ENCODE measurements at regions not wholly inside any gene's neighbourhood (a gene's known extent, or its start where the extent isn't known, plus 50 kb on each side); places are given as distances from the start of the nearest gene placed in this dataset.

GRCh38 chr20:56975838-56976237 is 290.6 kb downstream of the BMP7 start:
- Histone ChIP-seq H3K27ac (no peak overlapping the region), H3K9me3 (no peaks in the 10 kb centered on the region), H3K4me3 (no peak overlapping the region), H3K4me1 (no peaks in the 10 kb centered on the region), H3K27me3 (no peaks in the 10 kb centered on the region), H3K36me3 (no peaks in the 10 kb centered on the region)
- TF ChIP-seq POLR2A (IDR thresholded peaks at IDR 0.05): no peak
- no peak for TF ChIP-seq CTCF (IDR thresholded peaks at IDR 0.05)
- intact Hi-C loops (cut with DNase I): loop anchor here (5.0 to 10.0 kb wide), 2 partner anchors 429 to 431 kb away; no protein-coding TSS in a partner anchor
- DNase-seq: no peak
- ATAC-seq: no peak
- whole genome bisulfite sequencing (ENCODE audit: insufficient coverage, low coverage, low lambda C conversion rate, missing lambda C conversion rate): 64% methylated on average over 2 of the region's 2 CpGs

- intact Hi-C loops (cut with DNase I): loop anchor here (5.0 to 10.0 kb wide), 2 partner anchors 429 to 432 kb away; no protein-coding TSS in a partner anchor
- DNase-seq: no peak
- Histone ChIP-seq H3K4me1 (no peaks in the 10 kb centered on the region), H3K27ac (no peak overlapping the region), H3K36me3 (no peaks in the 10 kb centered on the region), H3K27me3 (no peaks in the 10 kb centered on the region), H3K4me3 (no peak overlapping the region), H3K9me3 (no peaks in the 10 kb centered on the region)
- no peak for ATAC-seq
- TF ChIP-seq CTCF (IDR thresholded peaks at IDR 0.05) (no peak), POLR2A (IDR thresholded peaks at IDR 0.05) (no peak)
- WGBS (ENCODE audit: insufficient coverage, low coverage, low lambda C conversion rate, missing lambda C conversion rate): 50% methylated on average over 6 of the region's 10 CpGs
Measured at GRCh38 chr20:56976336-56976735, 290.1 kb downstream of the BMP7 start.

GRCh38 chr20:56978475-56978874 is 288.0 kb downstream of the BMP7 start:
- Histone ChIP-seq H3K4me1 (no peaks in the 10 kb centered on the region), H3K9me3 (no peaks in the 10 kb centered on the region), H3K27ac (no peak overlapping the region), H3K27me3 (no peaks in the 10 kb centered on the region), H3K36me3 (no peaks in the 10 kb centered on the region), H3K4me3 (no peak overlapping the region)
- ATAC-seq (no peak), DNase-seq (no peak)
- intact Hi-C loops (cut with DNase I): loop anchor here (5.0 to 10.0 kb wide), 2 partner anchors 431 to 434 kb away; no protein-coding TSS in a partner anchor
- no peak for TF ChIP-seq POLR2A (IDR thresholded peaks at IDR 0.05)
- TF ChIP-seq CTCF (IDR thresholded peaks at IDR 0.05): no peak
- 40% methylated on average over 1 of the region's 13 CpGs for WGBS (ENCODE audit: insufficient coverage, low coverage, low lambda C conversion rate, missing lambda C conversion rate)

- H3K27me3 ChIP-seq: no peaks in the 10 kb centered on the region
Measured at GRCh38 chr20:56979125-56979524, 287.3 kb downstream of the BMP7 start.

More at GRCh38 chr20:56979125-56979524, 287.3 kb downstream of the BMP7 start:
- TF ChIP-seq CTCF (IDR thresholded peaks at IDR 0.05): no peak
- no peak for TF ChIP-seq POLR2A (IDR thresholded peaks at IDR 0.05)
- Histone ChIP-seq H3K9me3 (no peaks in the 10 kb centered on the region), H3K36me3 (no peaks in the 10 kb centered on the region), H3K4me1 (no peaks in the 10 kb centered on the region), H3K27ac (no peak overlapping the region), H3K4me3 (no peak overlapping the region)
- 44% methylated on average over 5 of the region's 5 CpGs for WGBS (ENCODE audit: insufficient coverage, low coverage, low lambda C conversion rate, missing lambda C conversion rate)
- ATAC-seq (no peak), DNase-seq (peak in 1 of 3 donors; percentile 2)
- intact Hi-C loops (cut with DNase I): loop anchor here (5.0 to 10.0 kb wide), 2 partner anchors 432 to 434 kb away; no protein-coding TSS in a partner anchor

All from right lobe of liver (tissue), 6 donors.